ENCODE measurements at regions not wholly inside any gene's neighbourhood (a gene's known extent, or its start where the extent isn't known, plus 50 kb on each side); places are given as distances from the start of the nearest gene placed in this dataset.

GRCh38 chr7:156527458-156527890 is 113.1 kb upstream of the RNF32 start (continued):
- TF ChIP-seq DMTF1 (CRISPR knock-in tag; IDR thresholded peaks at IDR 0.05): no peak
- no peak for TF ChIP-seq ZNF207 (IDR thresholded peaks at IDR 0.05; ENCODE audit: borderline replicate concordance)
- no peak for TF ChIP-seq ZBTB21 (CRISPR knock-in tag; IDR thresholded peaks at IDR 0.05)
- no peak for TF ChIP-seq ZNF747 (CRISPR knock-in tag; IDR thresholded peaks at IDR 0.05; ENCODE audit: borderline replicate concordance)
- no peak; the same call in 1 of the 2 replicates for TF ChIP-seq ZNF615 (CRISPR knock-in tag; IDR thresholded peaks at IDR 0.05; ENCODE audit: borderline replicate concordance)
- no peak for TF ChIP-seq ZSCAN12 (CRISPR knock-in tag; IDR thresholded peaks at IDR 0.05)
- TF ChIP-seq NR2F6 (IDR thresholded peaks at IDR 0.05): peak; percentile 58
- no peak for TF ChIP-seq NR2F6 (CRISPR knock-in tag; IDR thresholded peaks at IDR 0.05)
- no peak for TF ChIP-seq ZNF646 (CRISPR knock-in tag; IDR thresholded peaks at IDR 0.05)
- TF ChIP-seq STAT6 (CRISPR knock-in tag; IDR thresholded peaks at IDR 0.05; ENCODE audit: borderline replicate concordance): no peak
- no peak for TF ChIP-seq SOX13 (IDR thresholded peaks at IDR 0.05)
- peak in 1 of 2 experiments; percentile 67; a peak in 2 of 4 replicates for TF ChIP-seq SOX13 (CRISPR knock-in tag; conservative IDR thresholded peaks at IDR 0.05 in 1 of 2, IDR thresholded peaks at IDR 0.05 in 1 of 2)
- TF ChIP-seq EP300 (IDR thresholded peaks at IDR 0.05; ENCODE audit: low read depth in 2 of 2, low read length in 2 of 2): peak in 1 of 2 experiments; percentile 73; a peak in 2 of 4 replicates
- 0 out of 2 replicates have a peak, but pooled peaks have one; percentile 8 for TF ChIP-seq EP300 (CRISPR knock-in tag; IDR thresholded peaks at IDR 0.05; ENCODE audit: borderline replicate concordance)
- TF ChIP-seq MED1 (CRISPR knock-in tag; IDR thresholded peaks at IDR 0.05): peak; percentile 36; the same call in 1 of the 2 replicates
- TF ChIP-seq ZNF10 (CRISPR knock-in tag; IDR thresholded peaks at IDR 0.05; ENCODE audit: borderline replicate concordance, low read depth): no peak
- no peak for TF ChIP-seq SNAPC5 (CRISPR knock-in tag; IDR thresholded peaks at IDR 0.05; ENCODE audit: borderline replicate concordance)
- TF ChIP-seq ZNF350 (CRISPR knock-in tag; IDR thresholded peaks at IDR 0.05; ENCODE audit: borderline replicate concordance, low read depth): no peak
- no peak for TF ChIP-seq NBN (conservative IDR thresholded peaks at IDR 0.05)

Measured in HepG2 (cell line).